ENCODE measurements at regions not wholly inside any gene's neighbourhood (a gene's known extent, or its start where the extent isn't known, plus 50 kb on each side); places are given as distances from the start of the nearest gene placed in this dataset.

- POLR2A ChIA-PET: no interaction called here
- Histone ChIP-seq H3K9me3 (no peaks in the 10 kb centered on the region; the same call in 2 of the 3 replicates), H3K4me3 (no peak overlapping the region), H3K4me2 (no peak overlapping the region), H3K4me1 (no peaks in the 10 kb centered on the region), H3K27ac (no peak overlapping the region)
- CTCF ChIA-PET: no interaction called here
- no peak for TF ChIP-seq ZFP36 (IDR thresholded peaks at IDR 0.05; ENCODE audit: borderline replicate concordance, partially characterized antibody)
- 74% methylated on average over 4 of the region's 4 CpGs for WGBS (ENCODE audit: missing lambda C conversion rate)
- FAIRE-seq (no peak), DNase-seq (ENCODE audit: low read depth in 1 of 2, low spot score in 1 of 2) (no peak), ATAC-seq (no peak)
These were observed 1676.4 kb upstream of the SLC39A10 start for GRCh38 chr2:193980599-193980998.

- no peaks in the 10 kb centered on the region; the same call in 2 of the 3 replicates for H3K9me3 ChIP-seq
- ChIA-PET POLR2A (no interaction called here), CTCF (no interaction called here)
- no peak for DNase-seq (ENCODE audit: low read depth in 1 of 2, low spot score in 1 of 2)
- no peak for ATAC-seq
- FAIRE-seq: no peak
- H3K4me1 ChIP-seq: no peaks in the 10 kb centered on the region
- WGBS (ENCODE audit: missing lambda C conversion rate): 42% methylated on average over 6 of the region's 6 CpGs
- TF ChIP-seq CHD4 (IDR thresholded peaks at IDR 0.05; ENCODE audit: borderline replicate concordance) (no peak), ESRRA (IDR thresholded peaks at IDR 0.05; ENCODE audit: borderline replicate concordance, low read length) (no peak), NPAS2 (CRISPR knock-in tag; IDR thresholded peaks at IDR 0.05; ENCODE audit: borderline replicate concordance) (no peak), EP300 (IDR thresholded peaks at IDR 0.05) (no peak), REST (IDR thresholded peaks at IDR 0.05) (no peak), USF2 (IDR thresholded peaks at IDR 0.05) (no peak), KDM1A (IDR thresholded peaks at IDR 0.05; ENCODE audit: low read depth) (no peak), RAD21 (conservative IDR thresholded peaks at IDR 0.05 in 1 of 2, IDR thresholded peaks at IDR 0.05 in 1 of 2) (no peak), MYC (IDR thresholded peaks at IDR 0.05; ENCODE audit: borderline replicate concordance, low read length) (no peak), MAZ (IDR thresholded peaks at IDR 0.05; ENCODE audit: borderline replicate concordance, low read depth, low read length) (no peak), PHF8 (IDR thresholded peaks at IDR 0.05; ENCODE audit: borderline replicate concordance, low read depth) (no peak), FOXS1 (CRISPR knock-in tag; IDR thresholded peaks at IDR 0.05) (no peak), POLR2A (IDR thresholded peaks at IDR 0.05; ENCODE audit: low read length) (no peak), MAFK (IDR thresholded peaks at IDR 0.05; ENCODE audit: partially characterized antibody) (no peak), ZSCAN20 (CRISPR knock-in tag; IDR thresholded peaks at IDR 0.05) (no peak), HDAC2 (IDR thresholded peaks at IDR 0.05) (no peak)
- H3K4me2 ChIP-seq: no peak overlapping the region
- H3K4me3 ChIP-seq: no peak overlapping the region
- no peak overlapping the region for H3K27ac ChIP-seq
These were observed 1683.2 kb upstream of the SLC39A10 start for GRCh38 chr2:193973781-193974180.

GRCh38 chr2:193966590-193966989, 1690.4 kb upstream of the SLC39A10 start:
- no peak for FAIRE-seq
- Histone ChIP-seq H3K4me3 (no peak overlapping the region), H3K27ac (peak overlapping the region; percentile 50 to 65), H3K9me3 (no peaks in the 10 kb centered on the region), H3K4me1 (peaks cover 8% of the 10 kb centered on the region; the same call in 2 of the 3 replicates), H3K4me2 (peak overlapping the region; percentile 16)
- ATAC-seq: peak; percentile 83 to 94
- peak; percentile 3 to 45 for DNase-seq (ENCODE audit: low read depth in 1 of 2, low spot score in 1 of 2)
- CTCF ChIA-PET: no interaction called here
- POLR2A ChIA-PET: no interaction called here
- TF ChIP-seq CEBPB (IDR thresholded peaks at IDR 0.05) (0 out of 4 replicates have a peak, but pooled peaks of 1 of the 2 experiments have one; percentile 19), JUNB (IDR thresholded peaks at IDR 0.05) (peak; percentile 40), HEYL (CRISPR knock-in tag; IDR thresholded peaks at IDR 0.05) (no peak)
